ENCODE measurements at regions not wholly inside any gene's neighbourhood (a gene's known extent, or its start where the extent isn't known, plus 50 kb on each side); places are given as distances from the start of the nearest gene placed in this dataset.

DNA sequence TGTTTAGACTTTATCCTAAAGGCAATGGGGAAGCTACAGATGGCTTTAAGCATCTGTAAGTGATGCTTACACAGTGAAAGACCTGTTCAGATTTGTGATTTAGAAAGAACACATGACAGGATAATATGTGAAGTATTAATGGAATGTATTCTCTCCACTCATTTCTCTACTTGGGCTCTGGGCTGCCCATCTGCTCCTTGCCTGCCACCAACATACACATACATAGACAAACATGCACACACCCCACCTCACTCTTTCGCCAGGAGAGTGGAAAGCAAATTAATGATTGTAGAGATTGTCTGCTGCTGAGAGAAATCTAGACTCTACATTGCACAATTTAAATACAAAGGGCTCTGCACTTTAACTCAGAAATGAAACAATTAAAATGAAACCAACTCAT lies 61.0 kb upstream of the NFE2L2 start:
- Histone ChIP-seq H3K27me3 (ENCODE audit: control insufficient read depth in 2 of 2, insufficient read depth in 2 of 2, low read length in 2 of 2) (no peaks in the 10 kb centered on the region), H4K20me1 (replicated peaks; ENCODE audit: control insufficient read depth, extremely low read depth, insufficient read depth, low read length) (no peaks in the 10 kb centered on the region), H3K36me3 (ENCODE audit: control insufficient read depth in 2 of 2, extremely low read depth in 1 of 2, insufficient read depth in 2 of 2, low read length in 2 of 2) (no peaks in the 10 kb centered on the region), H3K9me3 (replicated peaks; ENCODE audit: control insufficient read depth, insufficient read depth, low read length) (no peaks in the 10 kb centered on the region), H3K4me1 (ENCODE audit: control insufficient read depth, extremely low read depth, insufficient read depth, low read length) (peaks cover 9% of the 10 kb centered on the region), H3K4me2 (ENCODE audit: insufficient read depth, low read length) (no peak overlapping the region), H3K4me3 (replicated peaks in 1 of 3; ENCODE audit: insufficient read depth in 1 of 3, low read depth in 1 of 3, low read length in 3 of 3) (no peak overlapping the region), H3K27ac (ENCODE audit: insufficient read depth, low read depth, low read length) (no peak overlapping the region), H3K79me2 (ENCODE audit: control insufficient read depth, insufficient read depth, low read length) (no peaks in the 10 kb centered on the region), H3K9me1 (replicated peaks; ENCODE audit: control insufficient read depth, extremely low read depth, insufficient read depth, low read length) (no peaks in the 10 kb centered on the region), H2AFZ (ENCODE audit: low read depth, low read length) (no peak overlapping the region), H3K9ac (replicated peaks; ENCODE audit: extremely low read depth, insufficient read depth, low read length) (no peak overlapping the region)
- ChIA-PET CTCF (interaction anchor here (1.6 kb wide), 1 partner anchor 161 kb away, joined by 5 read pairs; no protein-coding TSS in a partner anchor), POLR2A (no interaction called here)
- BruUV-seq (replicated peaks) = no TSS peak
- FAIRE-seq (no peak), DNase-seq (ENCODE audit: low read depth, low spot score) (no peak)
- dilution Hi-C loops (cut with MboI; ENCODE audit: extremely low pct_ligation_motif_present, low sequenced_read_pairs) = no loop called here
- intact Hi-C loops (cut with micrococcal nuclease) = no loop called here
- TF ChIP-seq GATA2 (IDR thresholded peaks at IDR 0.05; ENCODE audit: insufficient read depth, insufficient read length, low read depth, low read length) = no peak

GRCh38 chr2:177326005-177326404 lies 61.5 kb upstream of the NFE2L2 start:
- DNase-seq (ENCODE audit: low read depth, low spot score) (no peak), FAIRE-seq (no peak)
- Histone ChIP-seq H3K4me1 (ENCODE audit: control insufficient read depth, extremely low read depth, insufficient read depth, low read length) (peaks cover 9% of the 10 kb centered on the region), H3K9ac (replicated peaks; ENCODE audit: extremely low read depth, insufficient read depth, low read length) (no peak overlapping the region), H3K4me3 (replicated peaks in 1 of 3; ENCODE audit: insufficient read depth in 1 of 3, low read depth in 1 of 3, low read length in 3 of 3) (no peak overlapping the region), H3K9me1 (replicated peaks; ENCODE audit: control insufficient read depth, extremely low read depth, insufficient read depth, low read length) (no peaks in the 10 kb centered on the region), H3K36me3 (ENCODE audit: control insufficient read depth in 2 of 2, extremely low read depth in 1 of 2, insufficient read depth in 2 of 2, low read length in 2 of 2) (no peaks in the 10 kb centered on the region), H3K27ac (ENCODE audit: insufficient read depth, low read depth, low read length) (no peak overlapping the region), H3K9me3 (replicated peaks; ENCODE audit: control insufficient read depth, insufficient read depth, low read length) (no peaks in the 10 kb centered on the region), H4K20me1 (replicated peaks; ENCODE audit: control insufficient read depth, extremely low read depth, insufficient read depth, low read length) (no peaks in the 10 kb centered on the region), H3K79me2 (ENCODE audit: control insufficient read depth, insufficient read depth, low read length) (no peaks in the 10 kb centered on the region), H3K27me3 (ENCODE audit: control insufficient read depth in 2 of 2, insufficient read depth in 2 of 2, low read length in 2 of 2) (no peaks in the 10 kb centered on the region), H2AFZ (ENCODE audit: low read depth, low read length) (no peak overlapping the region), H3K4me2 (ENCODE audit: insufficient read depth, low read length) (no peak overlapping the region)
- dilution Hi-C loops (cut with MboI; ENCODE audit: extremely low pct_ligation_motif_present, low sequenced_read_pairs) = no loop called here
- no TSS peak for BruUV-seq (replicated peaks)
- ChIA-PET POLR2A (no interaction called here), CTCF (interaction anchor here (1.6 kb wide), 1 partner anchor 161 kb away, joined by 5 read pairs; no protein-coding TSS in a partner anchor)
- TF ChIP-seq GATA2 (IDR thresholded peaks at IDR 0.05; ENCODE audit: insufficient read depth, insufficient read length, low read depth, low read length) (no peak), MYC (IDR thresholded peaks at IDR 0.05; ENCODE audit: low read depth, low read length) (no peak), POLR2AphosphoS5 (IDR thresholded peaks at IDR 0.05; ENCODE audit: insufficient read depth, low read depth, low read length) (no peak), EZH2 (IDR thresholded peaks at IDR 0.05; ENCODE audit: borderline replicate concordance, low read depth, low read length, severe bottlenecking) (no peak), POLR2A (IDR thresholded peaks at IDR 0.05; ENCODE audit: low read depth, low read length) (no peak)
- intact Hi-C loops (cut with micrococcal nuclease) = no loop called here

Measured in endothelial cell of umbilical vein (primary cell).